HUES48 (cell line): ENCODE measurements at regions not wholly inside any gene's neighbourhood (a gene's known extent, or its start where the extent isn't known, plus 50 kb on each side); places are given as distances from the start of the nearest gene placed in this dataset.

ENCODE experiments used
- H3K27ac ChIP-seq: one replicate; pipeline ENCODE4 v1.7.0; 2013; ENCODE audit warnings: low read depth, low read length, inconsistent platforms
- H3K27me3 ChIP-seq: 2 replicates; pipeline ENCODE4 v1.6.1; 2013; ENCODE audit warnings: mild to moderate bottlenecking, low read length; ENCODE audit not compliant: control insufficient read depth, insufficient read depth
- H3K36me3 ChIP-seq: 2 replicates; pipeline ENCODE4 v1.6.1; 2013; ENCODE audit warnings: low read length; ENCODE audit not compliant: control insufficient read depth, insufficient read depth
- H3K4me1 ChIP-seq: 2 replicates; pipeline ENCODE4 v1.6.1; 2013; ENCODE audit warnings: mild to moderate bottlenecking, low read length; ENCODE audit not compliant: control insufficient read depth, insufficient read depth
- H3K4me3 ChIP-seq: 2 replicates; pipeline ENCODE4 v1.5.1; 2013; ENCODE audit warnings: mild to moderate bottlenecking, low read depth, low read length
- H3K9ac ChIP-seq: 2 replicates; pipeline ENCODE4 v1.6.1; 2013; ENCODE audit warnings: mild to moderate bottlenecking, low read depth, low read length, moderate library complexity
- H3K9me3 ChIP-seq: 2 replicates; pipeline ENCODE4 v1.6.1; 2013; ENCODE audit warnings: low read length; ENCODE audit not compliant: control insufficient read depth, insufficient read depth

DNA sequence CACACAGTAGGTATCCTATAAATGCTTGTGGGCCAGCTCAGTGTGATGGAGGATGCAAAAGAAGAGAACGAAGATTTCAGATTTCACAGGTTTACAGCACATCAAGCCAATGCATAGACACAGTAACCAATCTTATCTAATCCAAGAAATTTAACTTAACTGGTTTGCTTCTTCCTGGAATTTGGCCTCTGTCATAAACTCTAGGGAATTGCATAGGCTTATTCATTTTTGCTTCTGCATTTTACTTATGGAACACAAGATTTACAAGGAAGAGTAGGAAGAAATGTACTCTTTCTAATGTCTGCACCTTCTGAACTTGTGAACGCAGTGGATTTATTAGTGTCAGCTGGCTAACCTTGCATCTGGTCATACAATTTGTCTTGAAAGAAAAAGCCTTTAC lies 389.4 kb upstream of the NPVF start:
- Histone ChIP-seq H3K27me3 (no peaks in the 10 kb centered on the region), H3K27ac (no peak overlapping the region), H3K9ac (no peak overlapping the region), H3K36me3 (no peaks in the 10 kb centered on the region), H3K9me3 (0 out of 2 replicates have a peak, but pooled peaks cover 1% of the 10 kb centered on the region), H3K4me1 (no peaks in the 10 kb centered on the region), H3K4me3 (no peak overlapping the region)

DNA sequence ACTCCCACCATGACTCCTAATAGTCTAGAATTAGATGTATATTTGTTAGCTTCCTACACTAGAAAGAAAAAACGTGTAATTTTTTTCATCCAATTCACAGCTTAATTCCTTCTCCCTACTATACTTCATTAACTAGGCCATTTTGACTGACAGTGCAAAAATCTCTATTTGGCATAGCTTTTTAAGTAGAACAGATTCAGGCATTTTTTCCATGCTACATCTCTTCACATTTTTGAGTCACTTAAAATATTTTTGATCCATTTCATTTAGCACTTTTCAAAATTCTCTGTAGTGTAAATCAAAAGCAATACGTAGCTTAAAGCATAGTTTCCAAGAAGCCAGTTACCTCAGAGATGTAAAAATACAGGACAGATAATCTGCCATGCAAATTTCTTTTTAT lies 391.1 kb upstream of the NPVF start:
- no peak overlapping the region for H3K9ac ChIP-seq
- no peak overlapping the region for H3K4me3 ChIP-seq
- no peaks in the 10 kb centered on the region for H3K27me3 ChIP-seq
- H3K36me3 ChIP-seq = no peaks in the 10 kb centered on the region
- no peaks in the 10 kb centered on the region for H3K9me3 ChIP-seq
- no peak overlapping the region for H3K27ac ChIP-seq
- no peaks in the 10 kb centered on the region for H3K4me1 ChIP-seq

DNA sequence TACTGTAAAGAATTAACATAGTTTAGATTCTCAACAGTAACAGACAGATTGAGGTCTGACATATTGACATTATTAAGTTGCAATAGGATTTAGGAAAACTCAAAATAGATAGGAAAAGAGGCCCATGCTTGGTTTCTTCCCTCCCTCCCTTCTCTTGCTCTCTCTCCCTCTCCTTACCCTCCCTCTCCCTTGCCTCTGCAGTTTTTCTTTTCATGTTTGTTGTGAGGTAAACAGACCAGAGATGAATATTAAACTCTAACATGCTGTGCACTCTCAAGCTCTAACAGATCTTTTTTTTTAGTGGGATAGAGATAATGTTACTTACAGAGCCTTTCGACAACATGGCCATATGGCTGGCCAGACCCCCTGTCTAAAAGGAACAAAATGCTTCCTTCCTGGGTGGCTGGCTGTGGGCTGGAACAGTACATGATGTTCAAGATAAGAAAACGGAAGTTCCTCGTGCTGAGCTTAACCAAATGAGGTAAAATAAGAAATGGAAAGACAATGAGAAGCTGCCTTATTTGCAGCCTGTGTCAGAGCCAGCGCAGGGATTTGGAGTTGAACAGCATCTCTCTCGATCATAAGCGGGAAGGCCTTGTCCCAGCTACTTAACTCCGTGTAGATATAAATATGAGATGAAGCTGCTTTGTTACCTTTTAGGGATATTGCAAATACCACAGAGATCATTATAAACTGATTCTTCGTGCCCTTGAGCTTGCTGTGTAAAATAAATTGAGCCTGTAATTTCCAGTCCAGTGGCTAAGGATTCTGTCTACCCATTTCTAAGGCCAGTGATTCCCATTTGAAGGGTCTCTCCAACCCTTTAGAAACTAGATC lies 391.9 kb upstream of the NPVF start:
- H3K36me3 ChIP-seq = no peaks in the 10 kb centered on the region
- H3K9me3 ChIP-seq = no peaks in the 10 kb centered on the region
- H3K27me3 ChIP-seq = no peaks in the 10 kb centered on the region
- H3K9ac ChIP-seq = no peak overlapping the region
- H3K4me1 ChIP-seq = no peaks in the 10 kb centered on the region; the same call in 1 of the 2 replicates
- H3K27ac ChIP-seq = no peak overlapping the region
- no peak overlapping the region for H3K4me3 ChIP-seq

DNA sequence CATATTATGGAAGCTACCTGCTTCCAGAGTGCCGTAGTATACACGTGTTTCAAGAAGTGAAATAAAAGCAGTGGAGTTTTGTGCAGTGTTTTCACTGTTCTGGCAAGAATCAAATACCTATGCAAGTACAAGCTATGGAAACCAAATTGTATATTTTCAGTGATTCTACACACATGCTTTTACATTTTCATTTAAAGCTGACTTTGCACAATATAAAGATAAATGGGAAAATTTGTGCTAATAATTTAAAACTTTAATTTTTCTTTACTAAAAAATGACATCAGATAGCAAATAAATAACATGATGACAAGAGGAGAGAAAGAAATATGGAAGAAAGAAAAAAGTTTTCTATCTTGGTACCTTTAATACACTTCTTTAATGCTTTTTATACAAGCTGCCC lies 393.7 kb upstream of the NPVF start:
- H3K36me3 ChIP-seq = no peaks in the 10 kb centered on the region
- no peak overlapping the region for H3K9ac ChIP-seq
- H3K27ac ChIP-seq = no peak overlapping the region
- no peaks in the 10 kb centered on the region for H3K27me3 ChIP-seq
- no peak overlapping the region for H3K4me3 ChIP-seq
- H3K9me3 ChIP-seq = no peaks in the 10 kb centered on the region
- H3K4me1 ChIP-seq = no peaks in the 10 kb centered on the region; the same call in 1 of the 2 replicates

DNA sequence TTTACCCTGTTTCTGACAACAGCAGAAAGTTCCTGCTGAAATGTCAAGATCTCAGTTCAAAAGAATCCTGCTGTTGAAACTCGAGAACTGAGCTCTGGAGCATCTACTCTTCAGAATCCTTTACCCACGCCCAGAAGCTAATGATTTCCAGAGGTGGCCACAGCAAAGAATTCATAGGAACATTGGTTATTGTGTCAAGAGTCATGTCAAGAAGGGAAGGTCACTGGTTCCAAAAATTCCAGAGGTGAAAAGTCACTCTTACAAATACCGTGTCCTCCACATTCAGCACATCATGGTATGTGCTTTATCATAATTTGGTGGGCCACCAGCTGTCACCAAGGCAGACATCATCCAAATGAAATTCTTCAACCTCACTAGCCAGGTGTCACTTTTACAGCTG lies 394.4 kb upstream of the NPVF start:
- Histone ChIP-seq H3K36me3 (no peaks in the 10 kb centered on the region), H3K27ac (no peak overlapping the region), H3K27me3 (no peaks in the 10 kb centered on the region), H3K9me3 (no peaks in the 10 kb centered on the region), H3K4me3 (no peak overlapping the region), H3K9ac (no peak overlapping the region), H3K4me1 (no peaks in the 10 kb centered on the region; the same call in 1 of the 2 replicates)

GRCh38 chr7:25624051-25624450 lies 395.8 kb upstream of the NPVF start:
- no peak overlapping the region for H3K4me3 ChIP-seq
- H3K4me1 ChIP-seq = peaks cover 9% of the 10 kb centered on the region
- no peak overlapping the region for H3K9ac ChIP-seq
- H3K9me3 ChIP-seq = no peaks in the 10 kb centered on the region
- H3K36me3 ChIP-seq = no peaks in the 10 kb centered on the region
- no peak overlapping the region for H3K27ac ChIP-seq
- no peaks in the 10 kb centered on the region for H3K27me3 ChIP-seq

DNA sequence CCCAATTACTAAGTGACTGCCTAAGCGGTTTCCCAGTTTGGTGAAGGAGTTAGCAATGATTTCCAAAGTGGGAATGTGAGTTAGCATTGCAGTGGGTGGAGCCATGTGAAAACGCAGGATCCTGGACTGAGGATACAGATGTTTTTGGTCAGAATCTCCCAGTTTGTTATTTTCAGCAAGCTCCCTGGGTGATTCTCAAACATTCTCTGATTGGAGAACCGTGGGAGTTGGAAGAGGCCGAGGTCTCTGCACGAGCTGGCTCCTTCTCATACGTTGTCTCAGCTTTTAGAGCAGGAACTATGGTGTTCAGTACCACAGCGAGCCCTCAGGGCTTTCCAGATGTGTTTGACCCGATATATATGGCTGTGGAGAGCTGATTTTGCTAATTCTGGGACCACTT lies 396.5 kb upstream of the NPVF start:
- Histone ChIP-seq H3K36me3 (no peaks in the 10 kb centered on the region), H3K27me3 (no peaks in the 10 kb centered on the region), H3K9ac (no peak overlapping the region), H3K4me3 (no peak overlapping the region), H3K4me1 (peaks cover 9% of the 10 kb centered on the region), H3K27ac (no peak overlapping the region), H3K9me3 (no peaks in the 10 kb centered on the region)

DNA sequence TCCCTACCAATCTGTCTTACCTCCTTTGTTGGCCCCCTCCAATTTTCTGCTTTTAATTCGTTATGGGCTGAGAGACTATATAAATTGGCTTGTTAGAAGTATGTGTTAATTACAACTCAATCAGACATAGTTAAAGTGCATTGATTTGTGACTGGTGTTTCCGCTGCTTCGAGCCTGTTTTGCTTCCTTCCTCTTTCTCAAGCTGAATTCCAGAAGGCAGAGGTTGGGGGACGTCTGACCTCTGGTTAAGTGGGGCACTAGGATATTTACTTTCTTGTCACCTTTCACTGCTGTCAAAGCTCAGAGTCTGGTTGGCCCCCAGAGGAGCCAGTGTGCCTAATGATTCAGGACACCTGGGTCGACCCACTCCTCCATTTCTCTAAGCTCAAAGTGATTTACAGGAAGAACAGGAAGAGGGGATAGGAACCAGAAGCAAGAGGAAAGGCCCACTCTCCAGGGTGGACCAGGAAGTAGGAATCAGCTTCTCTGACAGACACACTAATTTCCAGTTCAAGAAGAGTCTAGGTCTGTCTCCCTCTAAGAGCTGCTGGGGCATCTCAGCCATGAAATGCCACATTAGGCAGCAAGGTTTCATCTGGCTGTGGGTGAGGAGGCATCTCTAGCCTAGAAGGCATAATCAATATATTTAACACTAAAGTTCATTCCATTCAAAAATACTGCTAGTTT lies 397.2 kb upstream of the NPVF start:
- Histone ChIP-seq H3K4me1 (peaks cover 9% of the 10 kb centered on the region), H3K4me3 (no peak overlapping the region), H3K27me3 (no peaks in the 10 kb centered on the region), H3K36me3 (no peaks in the 10 kb centered on the region), H3K27ac (no peak overlapping the region), H3K9ac (no peak overlapping the region), H3K9me3 (no peaks in the 10 kb centered on the region)

GRCh38 chr7:25626451-25627131 lies 398.3 kb upstream of the NPVF start:
- Histone ChIP-seq H3K27ac (no peak overlapping the region), H3K36me3 (no peaks in the 10 kb centered on the region), H3K27me3 (no peaks in the 10 kb centered on the region), H3K9me3 (no peaks in the 10 kb centered on the region), H3K9ac (no peak overlapping the region), H3K4me1 (peaks cover 9% of the 10 kb centered on the region), H3K4me3 (no peak overlapping the region)

DNA sequence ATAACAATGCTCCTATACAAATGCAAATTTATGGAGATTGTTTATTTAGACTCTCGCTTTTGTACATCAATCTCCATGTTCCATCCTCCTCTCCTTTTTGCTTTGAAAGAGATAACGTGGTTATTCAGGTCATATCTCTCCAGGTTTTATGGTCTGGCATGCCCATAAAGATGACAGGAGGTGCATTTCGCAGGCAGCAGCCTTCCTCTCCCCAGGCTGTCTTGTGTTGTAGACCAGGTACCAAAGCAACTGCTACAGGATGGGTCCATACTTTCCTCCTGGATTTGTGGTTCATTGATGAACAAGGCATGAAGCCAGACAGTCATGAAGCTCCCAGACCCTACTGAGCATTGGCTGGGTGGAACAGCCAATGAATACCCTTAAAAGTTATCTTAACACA lies 400.2 kb upstream of the NPVF start:
- H3K4me3 ChIP-seq = no peak overlapping the region
- peaks cover 9% of the 10 kb centered on the region for H3K4me1 ChIP-seq
- H3K9me3 ChIP-seq = no peaks in the 10 kb centered on the region
- no peaks in the 10 kb centered on the region for H3K27me3 ChIP-seq
- H3K9ac ChIP-seq = no peak overlapping the region
- no peaks in the 10 kb centered on the region for H3K36me3 ChIP-seq
- no peak overlapping the region for H3K27ac ChIP-seq

DNA sequence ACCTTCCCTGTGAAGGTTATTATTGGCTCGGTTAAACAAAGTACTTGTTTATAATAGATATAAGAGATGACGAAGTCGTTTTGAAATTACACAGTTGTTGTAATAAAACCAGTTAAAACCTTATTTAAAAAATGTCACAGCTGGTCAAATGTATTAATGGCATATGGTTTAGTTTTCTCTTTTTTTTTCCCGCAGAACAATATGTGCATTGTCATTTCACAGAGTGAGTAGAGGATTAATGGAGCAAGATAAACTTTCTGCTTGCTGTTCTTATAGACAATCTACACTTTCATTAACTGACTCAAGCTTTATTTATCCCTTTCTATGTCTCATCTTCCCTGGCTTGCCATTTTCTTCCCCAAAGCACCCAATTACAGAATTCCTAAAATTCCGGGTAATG lies 404.3 kb upstream of the NPVF start:
- Histone ChIP-seq H3K9ac (no peak overlapping the region), H3K27ac (no peak overlapping the region), H3K27me3 (no peaks in the 10 kb centered on the region)

More for the DNA sequence above, 404.3 kb upstream of the NPVF start:
- Histone ChIP-seq H3K9me3 (no peaks in the 10 kb centered on the region), H3K4me3 (no peak overlapping the region), H3K4me1 (peaks cover 9% of the 10 kb centered on the region), H3K36me3 (no peaks in the 10 kb centered on the region)
